Activated CD8-positive, alpha-beta memory T cell treated with anti-CD3 and anti-CD28 coated beads for 4 hours (primary cell): ENCODE measurements at regions not wholly inside any gene's neighbourhood (a gene's known extent, or its start where the extent isn't known, plus 50 kb on each side); places are given as distances from the start of the nearest gene placed in this dataset.
"Not testable (repeated sequence)": the region's sequence is repeated elsewhere in the genome, so short reads cannot be mapped to it uniquely, and the experiment has no call there.

Experiments
- DNase-seq, 2 donors: peaks; one replicate each; pipeline ENCODE4 v3.0.0-alpha.2; 2020; ENCODE audit warnings: low read depth in 2 of 2

GRCh38 chr10:33037726-33038125 lies 79.7 kb upstream of the ITGB1 start:
- DNase-seq: no peak

DNA sequence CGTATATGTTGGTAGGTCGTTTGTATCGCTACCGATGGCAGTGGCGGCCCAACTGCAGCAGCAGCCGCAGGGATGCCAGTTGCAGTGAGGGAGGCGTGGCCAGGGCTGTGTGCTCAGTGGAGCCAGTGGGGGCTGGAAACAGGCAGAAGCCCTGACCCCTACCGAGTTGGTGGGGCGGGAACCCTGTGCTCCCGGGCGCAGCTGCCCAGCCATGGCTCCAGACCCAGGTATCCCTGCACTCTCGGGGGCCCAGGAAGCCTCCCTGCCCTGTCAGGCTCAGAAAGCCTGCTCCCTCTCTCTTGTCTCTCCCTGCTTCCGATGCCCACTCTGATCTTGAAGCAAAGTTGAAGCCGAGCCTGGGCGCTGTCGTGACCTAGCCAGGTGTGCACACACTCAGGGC lies 78.6 kb upstream of the ITGB1 start:
- no peak for DNase-seq

- no peak for DNase-seq
Measured at GRCh38 chr10:33035411-33035810, 77.4 kb upstream of the ITGB1 start.

DNA sequence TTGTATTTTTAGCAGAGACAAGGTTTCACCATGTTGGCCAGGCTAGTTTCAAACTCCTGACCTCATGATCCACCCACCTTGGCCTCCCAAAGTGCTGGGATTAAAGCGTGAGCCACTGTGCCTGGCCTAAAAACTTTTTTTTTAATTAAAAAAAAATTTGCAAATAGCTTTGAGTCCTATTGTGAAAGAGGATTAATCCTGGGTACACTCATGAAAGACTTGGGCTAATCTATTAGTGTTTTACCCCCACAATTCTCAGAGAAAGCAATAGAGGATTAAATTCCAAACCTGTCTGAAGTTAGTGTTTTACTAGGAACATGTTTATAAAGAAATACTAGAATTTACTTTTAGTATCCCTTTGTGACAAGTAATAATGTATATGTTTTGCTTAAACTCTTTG lies 76.9 kb upstream of the ITGB1 start:
- DNase-seq: no peak

DNA sequence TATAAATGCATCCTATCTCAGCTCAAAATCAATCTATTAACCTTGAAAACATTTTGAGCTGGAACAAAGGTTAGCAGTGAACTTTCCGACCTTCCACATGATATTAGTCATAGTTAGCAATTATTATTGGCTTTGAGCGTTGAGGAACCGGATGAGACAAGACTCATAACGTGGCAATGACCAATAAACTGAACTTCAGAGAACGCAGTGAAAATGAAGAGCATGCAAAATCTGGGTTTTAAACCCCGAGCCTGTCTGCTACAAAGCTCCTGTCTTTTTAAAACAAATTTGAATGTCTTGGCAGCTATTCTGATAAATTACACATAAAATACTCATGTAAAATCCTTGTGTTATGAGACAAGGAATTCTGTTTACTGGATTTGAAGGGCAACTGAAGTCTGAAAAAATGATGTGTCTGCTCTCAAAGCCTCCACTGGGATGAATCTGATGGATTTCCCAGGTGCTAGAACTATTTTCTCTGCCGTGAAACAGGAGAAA lies 74.7 kb upstream of the ITGB1 start:
- DNase-seq: no peak

GRCh38 chr10:33031815-33032653 lies 74.0 kb upstream of the ITGB1 start:
- no peak for DNase-seq

- no peak for DNase-seq
Measured at GRCh38 chr10:33031171-33031570, 73.1 kb upstream of the ITGB1 start.

- peak in 1 of 2 donors; percentile 20 for DNase-seq
Measured at GRCh38 chr10:33028515-33028914, 70.5 kb upstream of the ITGB1 start.

DNA sequence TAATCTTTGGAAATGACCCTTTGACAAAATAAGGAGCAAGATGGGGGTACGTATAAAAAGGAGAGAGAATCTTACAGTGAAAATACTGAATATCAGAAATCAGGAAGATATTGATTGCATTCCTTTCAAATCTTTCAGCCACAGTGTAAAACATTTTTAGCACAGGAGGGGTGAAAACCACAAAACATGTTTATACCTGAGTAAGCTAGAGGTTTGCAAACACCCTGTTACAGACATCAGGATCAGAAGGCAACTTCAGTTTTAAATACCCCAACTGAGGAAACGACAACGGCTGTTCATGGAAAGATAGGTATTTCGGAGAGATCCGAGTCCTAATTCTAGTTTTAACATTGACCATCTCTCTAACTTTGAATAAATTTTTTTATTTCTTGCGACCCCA lies 69.1 kb upstream of the ITGB1 start:
- no peak for DNase-seq

- no peak for DNase-seq
Measured at GRCh38 chr10:33026422-33026821, 68.4 kb upstream of the ITGB1 start.

- DNase-seq: no peak
Measured at GRCh38 chr10:33025910-33026309, 67.9 kb upstream of the ITGB1 start.

GRCh38 chr10:33025039-33025438 lies 67.0 kb upstream of the ITGB1 start:
- DNase-seq: no peak

GRCh38 chr10:33022691-33023090 lies 64.7 kb upstream of the ITGB1 start:
- no peak for DNase-seq

- DNase-seq: no peak
Measured at GRCh38 chr10:33022090-33022489, 64.1 kb upstream of the ITGB1 start.

DNA sequence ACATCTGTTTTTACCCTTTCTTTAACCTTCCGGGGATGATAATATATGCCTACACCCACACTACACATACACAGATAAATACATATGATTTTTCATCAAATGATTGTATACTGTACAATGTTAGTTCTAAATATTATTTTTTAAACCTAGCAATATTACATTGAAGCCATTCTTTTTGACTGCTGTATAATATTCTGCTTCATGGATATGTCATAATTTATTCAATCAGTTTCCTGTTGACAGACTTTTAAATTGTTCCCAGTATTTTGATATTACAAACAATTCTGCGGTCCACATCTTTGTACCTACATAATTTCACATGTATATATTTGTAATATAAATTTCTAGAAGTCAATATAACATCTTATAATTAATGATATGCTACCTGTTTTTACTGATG lies 59.0 kb upstream of the ITGB1 start:
- DNase-seq: no peak

GRCh38 chr10:33015761-33016547 lies 57.9 kb upstream of the ITGB1 start:
- DNase-seq: no peak

DNA sequence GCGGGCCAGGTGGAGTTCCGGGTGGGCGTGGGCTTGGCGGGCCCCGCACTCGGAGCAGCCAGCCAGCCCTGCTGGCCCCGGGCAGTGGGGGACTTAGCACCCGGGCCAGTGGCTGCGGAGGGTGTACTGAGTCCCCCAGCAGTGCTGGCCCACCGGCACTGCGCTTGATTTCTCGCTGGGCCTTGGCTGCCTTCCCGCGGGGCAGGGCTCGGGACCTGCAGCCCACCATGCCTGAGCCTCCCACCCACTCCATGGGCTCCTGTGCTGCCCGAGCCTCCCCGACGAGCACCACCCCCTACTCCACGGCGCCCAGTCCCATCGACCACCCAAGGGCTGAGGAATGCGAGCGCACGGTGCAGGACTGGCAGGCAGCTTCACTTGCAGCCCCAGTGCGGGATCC lies 55.3 kb upstream of the ITGB1 start:
- DNase-seq: not testable (repeated sequence)

DNA sequence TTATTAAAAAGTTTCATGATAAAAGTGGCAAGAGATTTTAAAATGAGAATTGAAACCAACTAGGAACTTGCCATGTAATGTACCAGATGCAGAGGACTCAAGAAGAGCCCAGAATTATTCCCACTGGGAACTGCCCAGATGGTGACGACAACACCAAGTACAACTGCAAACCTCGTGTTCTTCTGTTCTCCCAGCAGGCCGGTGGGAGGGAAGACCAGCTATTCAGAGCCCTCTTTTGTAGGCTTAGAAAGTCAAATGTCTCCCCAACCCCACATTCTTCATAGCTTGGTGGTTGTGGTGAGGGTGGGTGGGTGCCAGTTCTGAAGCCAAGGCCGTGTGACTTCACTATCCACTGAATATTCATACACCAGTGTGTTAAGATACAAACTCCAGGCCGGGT lies 54.3 kb upstream of the ITGB1 start:
- no peak for DNase-seq

DNA sequence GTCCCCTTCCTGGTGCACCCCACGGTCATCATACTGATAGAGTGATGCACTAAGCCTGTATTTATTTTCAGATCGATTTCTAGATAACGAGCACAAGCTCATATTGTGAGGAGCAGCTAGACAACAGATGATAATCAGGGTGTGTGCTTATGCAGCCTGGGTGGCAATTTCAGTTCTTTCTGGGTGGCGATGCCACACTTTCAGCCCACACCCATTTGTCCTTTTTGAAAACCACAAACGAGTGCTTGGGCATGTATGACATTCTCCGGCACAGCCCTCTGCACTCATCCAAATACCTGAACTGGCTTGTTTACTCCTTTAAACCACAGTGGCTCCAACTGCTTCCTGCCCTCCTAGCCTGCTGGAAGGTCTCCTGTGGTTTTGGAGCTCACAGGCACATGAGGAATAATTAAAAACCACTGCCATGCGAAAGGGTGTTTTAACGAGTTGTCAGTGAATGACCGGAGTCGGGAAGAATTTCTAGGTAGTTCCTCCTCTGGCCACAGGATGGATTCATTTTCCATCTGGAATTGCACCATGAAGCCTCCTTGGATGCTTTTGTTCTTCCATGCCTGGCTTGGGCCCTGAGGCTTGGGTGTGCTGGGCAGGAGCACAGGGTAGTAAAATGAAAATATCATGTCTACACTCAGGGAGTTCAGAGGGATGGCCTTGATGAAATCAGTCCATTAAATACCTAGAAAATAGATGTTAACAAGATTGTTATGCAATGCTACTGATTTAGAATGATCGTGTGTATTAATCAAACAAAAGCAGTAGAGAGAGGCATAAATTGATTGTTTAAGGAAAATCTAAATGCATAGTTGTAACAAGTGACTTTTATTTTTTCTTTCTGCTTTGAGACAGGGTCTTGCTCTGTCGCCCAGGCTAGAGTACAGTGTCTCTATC lies 52.4 kb upstream of the ITGB1 start:
- no peak for DNase-seq

GRCh38 chr10:33009244-33010131 lies 51.5 kb upstream of the ITGB1 start:
- no peak for DNase-seq
